ACHN (cell line): ENCODE measurements at regions not wholly inside any gene's neighbourhood (a gene's known extent, or its start where the extent isn't known, plus 50 kb on each side); places are given as distances from the start of the nearest gene placed in this dataset.
"Not testable (repeated sequence)": the region's sequence is repeated elsewhere in the genome, so short reads cannot be mapped to it uniquely, and the experiment has no call there.

ENCODE experiments used
- DNase-seq: peaks from one replicate; pipeline ENCODE4 v3.0.0-alpha.2; 2015
- in situ Hi-C: cut with HindIII; loops from 2 replicates; pipeline ENCODE4 v1.10.0; 2017; ENCODE audit warnings: low sequenced_read_pairs, low pct_ligation_motif_present, low pct_unique_long_range_greater_than_20kb

- in situ Hi-C loops, DNase-seq: not testable (repeated sequence)
Measured at GRCh38 chr9:124144561-124145123, 113.1 kb upstream of the NEK6 start.

- in situ Hi-C loops: no loop called here
- DNase-seq: no peak
Measured at GRCh38 chr9:124146031-124146561, 111.7 kb upstream of the NEK6 start.

GRCh38 chr9:124149992-124150391, 107.8 kb upstream of the NEK6 start:
- peak; percentile 38 for DNase-seq
- in situ Hi-C loops: no loop called here

- in situ Hi-C loops: no loop called here
- DNase-seq: no peak
Measured at GRCh38 chr9:124163760-124164255, 93.9 kb upstream of the NEK6 start.

- in situ Hi-C loops: no loop called here
- no peak for DNase-seq
Measured at GRCh38 chr9:124164811-124165210, 92.9 kb upstream of the NEK6 start.

- in situ Hi-C loops: no loop called here
- DNase-seq: no peak
Measured at GRCh38 chr9:124174433-124174832, 83.3 kb upstream of the NEK6 start.

GRCh38 chr9:124177522-124177921, 80.2 kb upstream of the NEK6 start:
- in situ Hi-C loops, DNase-seq: not testable (repeated sequence)

- in situ Hi-C loops: no loop called here
- no peak for DNase-seq
Measured at GRCh38 chr9:124179196-124180071, 78.3 kb upstream of the NEK6 start.

GRCh38 chr9:124180557-124180956, 77.2 kb upstream of the NEK6 start:
- in situ Hi-C loops: no loop called here
- no peak for DNase-seq

GRCh38 chr9:124182741-124183140, 75.0 kb upstream of the NEK6 start:
- in situ Hi-C loops: no loop called here

GRCh38 chr9:124183772-124184171, 74.0 kb upstream of the NEK6 start:
- in situ Hi-C loops: no loop called here
- no peak for DNase-seq

More at GRCh38 chr9:124182741-124183140, 75.0 kb upstream of the NEK6 start:
- no peak for DNase-seq

GRCh38 chr9:124185413-124185812, 72.3 kb upstream of the NEK6 start:
- in situ Hi-C loops: no loop called here
- no peak for DNase-seq

- DNase-seq: no peak
- in situ Hi-C loops: no loop called here
Measured at GRCh38 chr9:124187311-124187710, 70.4 kb upstream of the NEK6 start.

- DNase-seq: no peak
- in situ Hi-C loops: no loop called here
Measured at GRCh38 chr9:124188331-124189110, 69.2 kb upstream of the NEK6 start.

GRCh38 chr9:124190761-124191160, 67.0 kb upstream of the NEK6 start:
- in situ Hi-C loops: no loop called here
- DNase-seq: no peak

- in situ Hi-C loops: no loop called here
- no peak for DNase-seq
Measured at GRCh38 chr9:124191691-124192395, 65.9 kb upstream of the NEK6 start.

- no peak for DNase-seq
- in situ Hi-C loops: no loop called here
Measured at GRCh38 chr9:124196814-124197176, 61.0 kb upstream of the NEK6 start.
